Nephron progenitor cell (in vitro differentiated cells): ENCODE measurements at regions not wholly inside any gene's neighbourhood (a gene's known extent, or its start where the extent isn't known, plus 50 kb on each side); places are given as distances from the start of the nearest gene placed in this dataset.

Source experiments
- DNase-seq: peaks from one replicate; pipeline ENCODE4 v3.0.0; 2021
- H3K27ac Mint-ChIP-seq: 2 replicates; pipeline ENCODE4 v1.8.0; 2021; ENCODE audit warnings: mild to moderate bottlenecking, moderate library complexity, mixed read lengths
- H3K27me3 Mint-ChIP-seq: 2 replicates; pipeline ENCODE4 v1.8.0; 2021; ENCODE audit warnings: mild to moderate bottlenecking, low read depth, mixed read lengths; ENCODE audit not compliant: poor library complexity
- H3K36me3 Mint-ChIP-seq: 2 replicates; pipeline ENCODE4 v1.8.0; 2021; ENCODE audit warnings: low read depth, mixed read lengths
- H3K4me1 Mint-ChIP-seq: 2 replicates; pipeline ENCODE4 v1.8.0; 2021; ENCODE audit warnings: mixed read lengths
- H3K4me3 Mint-ChIP-seq: 2 replicates; pipeline ENCODE4 v1.8.0; 2021; ENCODE audit warnings: mild to moderate bottlenecking, moderate library complexity, mixed read lengths
- H3K9me3 Mint-ChIP-seq: 2 replicates; pipeline ENCODE4 v1.8.0; 2021; ENCODE audit warnings: mild to moderate bottlenecking, moderate library complexity, mixed read lengths
- TF ChIP-seq, protein P1 (sequence below): fragments of 200-600 bp; sonication (generic); IDR thresholded peaks from 2 replicates; pipeline ENCODE4 v1.5.0; 2021; ENCODE audit warnings: antibody characterized with exemption

DNA sequence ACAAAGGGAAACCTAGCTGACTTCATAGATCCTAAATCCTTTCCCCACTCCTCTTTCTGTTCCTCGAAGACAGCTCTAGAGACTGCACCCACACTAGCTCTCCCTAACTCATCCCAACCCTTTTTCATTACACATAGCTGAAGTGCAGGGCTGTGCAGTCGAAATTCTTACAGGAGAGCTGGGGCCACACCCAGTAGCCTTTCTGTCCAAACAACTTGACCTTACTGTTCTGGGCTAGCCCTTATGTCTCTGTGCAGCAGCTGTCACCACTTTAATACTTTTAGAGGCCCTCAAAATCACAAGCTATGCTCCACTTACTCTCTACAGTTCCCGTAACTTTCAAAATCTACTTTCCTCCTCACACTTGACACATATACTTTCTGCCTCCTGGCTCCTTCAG is 666.1 kb upstream of the PKDCC start:
- no peak overlapping the region for H3K4me3 Mint-ChIP-seq
- no peak overlapping the region for H3K27ac Mint-ChIP-seq
- H3K4me1 Mint-ChIP-seq, result no peaks in the 10 kb centered on the region
- TF ChIP-seq, protein P1, sequence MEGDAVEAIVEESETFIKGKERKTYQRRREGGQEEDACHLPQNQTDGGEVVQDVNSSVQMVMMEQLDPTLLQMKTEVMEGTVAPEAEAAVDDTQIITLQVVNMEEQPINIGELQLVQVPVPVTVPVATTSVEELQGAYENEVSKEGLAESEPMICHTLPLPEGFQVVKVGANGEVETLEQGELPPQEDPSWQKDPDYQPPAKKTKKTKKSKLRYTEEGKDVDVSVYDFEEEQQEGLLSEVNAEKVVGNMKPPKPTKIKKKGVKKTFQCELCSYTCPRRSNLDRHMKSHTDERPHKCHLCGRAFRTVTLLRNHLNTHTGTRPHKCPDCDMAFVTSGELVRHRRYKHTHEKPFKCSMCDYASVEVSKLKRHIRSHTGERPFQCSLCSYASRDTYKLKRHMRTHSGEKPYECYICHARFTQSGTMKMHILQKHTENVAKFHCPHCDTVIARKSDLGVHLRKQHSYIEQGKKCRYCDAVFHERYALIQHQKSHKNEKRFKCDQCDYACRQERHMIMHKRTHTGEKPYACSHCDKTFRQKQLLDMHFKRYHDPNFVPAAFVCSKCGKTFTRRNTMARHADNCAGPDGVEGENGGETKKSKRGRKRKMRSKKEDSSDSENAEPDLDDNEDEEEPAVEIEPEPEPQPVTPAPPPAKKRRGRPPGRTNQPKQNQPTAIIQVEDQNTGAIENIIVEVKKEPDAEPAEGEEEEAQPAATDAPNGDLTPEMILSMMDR, result no peak
- H3K9me3 Mint-ChIP-seq, result no peaks in the 10 kb centered on the region
- H3K36me3 Mint-ChIP-seq, result no peaks in the 10 kb centered on the region
- no peaks in the 10 kb centered on the region for H3K27me3 Mint-ChIP-seq
- no peak for DNase-seq

DNA sequence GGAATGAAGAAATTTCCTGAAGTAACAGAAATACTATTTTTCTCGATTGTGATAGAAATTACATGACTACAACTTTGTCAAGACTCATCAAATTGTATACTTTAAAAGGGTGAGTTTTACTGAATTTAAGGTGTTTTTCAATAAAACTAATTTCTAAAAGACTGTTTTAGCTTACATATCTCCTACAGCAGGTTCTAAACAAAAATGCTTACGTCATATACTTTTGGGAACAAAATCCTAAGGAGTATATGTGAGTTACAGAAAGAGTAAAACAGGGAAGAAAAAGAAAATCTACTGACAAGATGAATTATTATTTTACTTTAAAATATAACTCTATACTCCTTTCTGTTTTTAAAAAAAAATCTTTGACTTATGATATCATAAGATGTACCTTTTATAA is 660.3 kb upstream of the PKDCC start:
- no peaks in the 10 kb centered on the region for H3K9me3 Mint-ChIP-seq
- TF ChIP-seq, protein P1, result no peak
- no peaks in the 10 kb centered on the region for H3K4me1 Mint-ChIP-seq
- H3K27ac Mint-ChIP-seq, result no peak overlapping the region
- H3K4me3 Mint-ChIP-seq, result no peak overlapping the region
- DNase-seq, result no peak
- no peaks in the 10 kb centered on the region for H3K27me3 Mint-ChIP-seq
- H3K36me3 Mint-ChIP-seq, result no peaks in the 10 kb centered on the region

GRCh38 chr2:41393621-41394020 is 654.2 kb upstream of the PKDCC start:
- Mint-ChIP-seq H3K4me3 (no peak overlapping the region), H3K27me3 (no peaks in the 10 kb centered on the region), H3K9me3 (peaks cover 9% of the 10 kb centered on the region), H3K27ac (no peak overlapping the region), H3K4me1 (peaks cover 5% of the 10 kb centered on the region), H3K36me3 (no peaks in the 10 kb centered on the region)
- TF ChIP-seq, protein P1, result no peak
- no peak for DNase-seq

- Mint-ChIP-seq H3K36me3 (no peaks in the 10 kb centered on the region), H3K4me3 (no peak overlapping the region), H3K4me1 (peaks cover 7% of the 10 kb centered on the region), H3K9me3 (peaks cover 9% of the 10 kb centered on the region), H3K27ac (no peak overlapping the region), H3K27me3 (no peaks in the 10 kb centered on the region)
- TF ChIP-seq, protein P1, result no peak
- DNase-seq, result no peak
Observed at GRCh38 chr2:41394541-41394940, 653.3 kb upstream of the PKDCC start.

DNA sequence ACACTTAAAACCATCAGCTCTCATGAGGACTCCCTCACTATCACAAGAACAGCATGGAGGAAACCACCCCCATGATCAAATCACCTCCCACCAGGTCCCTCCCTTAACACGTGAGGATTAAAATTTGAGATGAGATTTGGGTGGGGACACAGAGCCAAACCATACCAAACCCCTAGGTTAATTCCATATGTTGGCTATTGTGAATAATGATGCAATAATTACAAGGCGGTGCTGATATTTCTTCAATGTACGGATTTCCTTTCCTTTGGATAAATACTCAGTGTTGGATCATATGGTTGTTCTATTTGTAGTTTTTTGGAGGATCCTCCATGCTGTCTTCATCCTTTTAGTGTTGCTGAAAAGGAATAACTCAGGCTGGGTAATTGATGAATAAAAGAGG is 652.1 kb upstream of the PKDCC start:
- no peaks in the 10 kb centered on the region for H3K36me3 Mint-ChIP-seq
- no peak overlapping the region for H3K4me3 Mint-ChIP-seq
- H3K4me1 Mint-ChIP-seq, result peaks cover 7% of the 10 kb centered on the region

DNA sequence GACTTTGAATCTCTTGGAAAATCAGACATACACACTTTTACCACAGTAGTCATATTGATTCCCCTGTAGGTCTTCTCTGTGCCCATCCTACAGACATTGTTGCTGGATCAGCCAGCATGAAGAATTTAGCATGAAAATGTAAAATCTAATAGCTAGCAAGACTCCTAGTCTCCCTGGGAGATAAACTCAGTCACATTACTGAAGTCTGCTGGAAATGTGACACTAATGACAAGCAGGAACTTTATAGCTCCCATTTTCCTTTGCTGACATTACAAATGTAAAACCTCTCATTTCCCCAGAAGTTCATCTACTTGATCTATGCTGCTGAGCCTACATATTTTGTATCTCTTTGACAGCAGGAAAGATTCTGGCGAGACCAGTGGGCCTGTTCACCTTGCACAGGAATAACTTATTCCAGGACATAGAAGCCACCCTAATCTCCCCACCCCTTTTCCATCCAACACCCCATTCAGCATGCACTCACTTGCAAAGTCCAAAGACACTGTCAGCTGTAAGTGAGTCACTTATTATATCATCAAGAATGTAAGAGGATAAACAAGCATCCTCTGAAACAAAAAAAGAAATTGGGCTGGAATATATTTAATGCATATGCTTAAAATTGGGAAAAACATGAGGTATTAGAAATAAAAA is 648.3 kb upstream of the PKDCC start:
- no peak overlapping the region for H3K27ac Mint-ChIP-seq
- TF ChIP-seq, protein P1, result no peak
- H3K9me3 Mint-ChIP-seq, result peaks cover 9% of the 10 kb centered on the region
- no peak overlapping the region for H3K4me3 Mint-ChIP-seq
- no peaks in the 10 kb centered on the region for H3K27me3 Mint-ChIP-seq
- DNase-seq, result no peak
- H3K4me1 Mint-ChIP-seq, result peaks cover 7% of the 10 kb centered on the region
- no peaks in the 10 kb centered on the region for H3K36me3 Mint-ChIP-seq

More for the DNA sequence above, 652.1 kb upstream of the PKDCC start:
- Mint-ChIP-seq H3K27me3 (no peaks in the 10 kb centered on the region), H3K9me3 (peaks cover 9% of the 10 kb centered on the region), H3K27ac (no peak overlapping the region)
- TF ChIP-seq, protein P1, result no peak
- DNase-seq, result no peak
